ENCODE measurements at regions not wholly inside any gene's neighbourhood (a gene's known extent, or its start where the extent isn't known, plus 50 kb on each side); places are given as distances from the start of the nearest gene placed in this dataset.

GRCh38 chr2:238973038-238973739 lies 125.3 kb downstream of the TWIST2 start:
- Histone ChIP-seq H3K27me3 (no peaks in the 10 kb centered on the region), H3K4me3 (no peak overlapping the region), H3K9me3 (no peaks in the 10 kb centered on the region), H3K4me1 (no peaks in the 10 kb centered on the region), H3K27ac (no peak overlapping the region), H3K36me3 (ENCODE audit: low read depth, missing control alignments) (no peaks in the 10 kb centered on the region)
- DNase-seq = no peak
- 49 to 50% methylated on average over 6 of the region's 6 CpGs for WGBS, 2 donors
- intact Hi-C loops (cut with DNase I; ENCODE audit: low total_unique reads) = no loop called here
- no peak for TF ChIP-seq POLR2A (IDR thresholded peaks at IDR 0.05)

GRCh38 chr2:238974081-238974480 lies 126.2 kb downstream of the TWIST2 start:
- no peaks in the 10 kb centered on the region for H3K27me3 ChIP-seq
- H3K4me3 ChIP-seq = no peak overlapping the region
- 61 to 73% methylated on average over 4 of the region's 4 CpGs for WGBS, 2 donors
- no peak for DNase-seq
- TF ChIP-seq POLR2A (IDR thresholded peaks at IDR 0.05) (no peak), CTCF (IDR thresholded peaks at IDR 0.05) (no peak)
- intact Hi-C loops (cut with DNase I; ENCODE audit: low total_unique reads) = no loop called here
- no peaks in the 10 kb centered on the region for H3K36me3 ChIP-seq (ENCODE audit: low read depth, missing control alignments)
- no peaks in the 10 kb centered on the region for H3K9me3 ChIP-seq
- H3K27ac ChIP-seq = no peak overlapping the region
- H3K4me1 ChIP-seq = no peaks in the 10 kb centered on the region

GRCh38 chr2:238974501-238975166 lies 126.7 kb downstream of the TWIST2 start:
- intact Hi-C loops (cut with DNase I; ENCODE audit: low total_unique reads) = no loop called here
- Histone ChIP-seq H3K36me3 (ENCODE audit: low read depth, missing control alignments) (no peaks in the 10 kb centered on the region), H3K27ac (no peak overlapping the region), H3K27me3 (no peaks in the 10 kb centered on the region), H3K9me3 (no peaks in the 10 kb centered on the region), H3K4me3 (no peak overlapping the region), H3K4me1 (no peaks in the 10 kb centered on the region)
- TF ChIP-seq CTCF (IDR thresholded peaks at IDR 0.05) (no peak), POLR2A (IDR thresholded peaks at IDR 0.05) (no peak)
- DNase-seq = no peak
- 78 to 88% methylated on average over 6 of the region's 6 CpGs for WGBS, 2 donors

- 76 to 77% methylated on average over 2 of the region's 2 CpGs for WGBS, 2 donors
- Histone ChIP-seq H3K36me3 (ENCODE audit: low read depth, missing control alignments) (no peaks in the 10 kb centered on the region), H3K4me3 (no peak overlapping the region), H3K27me3 (no peaks in the 10 kb centered on the region), H3K27ac (no peak overlapping the region), H3K9me3 (no peaks in the 10 kb centered on the region), H3K4me1 (no peaks in the 10 kb centered on the region)
- DNase-seq = no peak
- TF ChIP-seq POLR2A (IDR thresholded peaks at IDR 0.05) (no peak), CTCF (IDR thresholded peaks at IDR 0.05) (no peak)
- intact Hi-C loops (cut with DNase I; ENCODE audit: low total_unique reads) = no loop called here
These were observed 127.5 kb downstream of the TWIST2 start for GRCh38 chr2:238975408-238975807.

- Histone ChIP-seq H3K27ac (no peak overlapping the region), H3K27me3 (no peaks in the 10 kb centered on the region), H3K4me3 (no peak overlapping the region), H3K36me3 (ENCODE audit: low read depth, missing control alignments) (no peaks in the 10 kb centered on the region), H3K4me1 (no peaks in the 10 kb centered on the region), H3K9me3 (no peaks in the 10 kb centered on the region)
- no peak for DNase-seq
- intact Hi-C loops (cut with DNase I; ENCODE audit: low total_unique reads) = no loop called here
- TF ChIP-seq CTCF (IDR thresholded peaks at IDR 0.05) = no peak
- no peak for TF ChIP-seq POLR2A (IDR thresholded peaks at IDR 0.05)
- WGBS, 2 donors = 91 to 94% methylated on average over 4 of the region's 4 CpGs
These were observed 130.6 kb downstream of the TWIST2 start for GRCh38 chr2:238978497-238978896.

Measured in testis (tissue), 2 donors.